Central memory CD8-positive, alpha-beta T cell (primary cell): ENCODE measurements at regions not wholly inside any gene's neighbourhood (a gene's known extent, or its start where the extent isn't known, plus 50 kb on each side); places are given as distances from the start of the nearest gene placed in this dataset.

Source experiments
- ATAC-seq: fragments of 150-1000 bp; cut with Tn5 transposase; replicated peaks from 2 replicates; pipeline ENCODE4 v1.10.0; 2022; ENCODE audit warnings: mild to moderate bottlenecking, moderate FRiP score, moderate number of reproducible peaks; ENCODE audit not compliant: poor library complexity, severe bottlenecking; ENCODE audit errors: extremely low read depth
- DNase-seq, 2 donors: peaks; one replicate each; pipeline ENCODE4 v3.0.0; 2021; ENCODE audit warnings: low spot score in 2 of 2
- H3K27ac Mint-ChIP-seq: one replicate; pipeline ENCODE4 v1.8.0; 2022; ENCODE audit warnings: low read depth, mild to moderate bottlenecking, moderate library complexity, mixed read lengths
- H3K27me3 Mint-ChIP-seq: one replicate; pipeline ENCODE4 v1.8.0; 2022; ENCODE audit warnings: mixed read lengths
- H3K36me3 Mint-ChIP-seq: one replicate; pipeline ENCODE4 v1.8.0; 2022; ENCODE audit warnings: mild to moderate bottlenecking, moderate library complexity, mixed read lengths; ENCODE audit not compliant: insufficient read depth
- H3K4me1 Mint-ChIP-seq: one replicate; pipeline ENCODE4 v1.8.0; 2022; ENCODE audit warnings: mixed read lengths
- H3K4me3 Mint-ChIP-seq: one replicate; pipeline ENCODE4 v1.8.0; 2022; ENCODE audit warnings: mild to moderate bottlenecking, moderate library complexity, mixed read lengths
- H3K9me3 Mint-ChIP-seq: one replicate; pipeline ENCODE4 v1.8.0; 2022; ENCODE audit warnings: mixed read lengths

- Mint-ChIP-seq H3K27me3 (no peaks in the 10 kb centered on the region), H3K4me3 (no peak overlapping the region), H3K4me1 (peaks cover 5% of the 10 kb centered on the region), H3K9me3 (no peaks in the 10 kb centered on the region), H3K27ac (no peak overlapping the region), H3K36me3 (peaks cover 2% of the 10 kb centered on the region)
- ATAC-seq (no peak), DNase-seq (no peak)
Measured at GRCh38 chr14:34014936-34015335, 64.1 kb upstream of the EGLN3 start.

DNA sequence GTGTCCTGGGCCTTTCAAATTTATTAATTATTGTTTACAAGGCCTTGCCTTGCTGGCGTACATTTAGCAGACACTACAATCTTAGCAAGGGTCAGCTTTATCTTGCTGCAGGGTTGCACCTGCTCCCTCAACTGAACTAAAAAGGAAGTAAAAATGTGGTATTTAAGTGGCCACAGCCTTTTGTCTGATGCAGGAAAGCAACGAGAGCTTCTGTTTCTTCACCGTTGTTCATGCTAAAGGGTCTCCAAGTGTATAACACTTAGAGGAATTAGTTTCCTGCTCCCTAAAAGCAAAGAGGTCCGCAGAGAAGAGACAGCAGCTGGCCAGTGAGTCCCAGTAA, 62.8 kb upstream of the EGLN3 start:
- ATAC-seq (no peak), DNase-seq (no peak)
- Mint-ChIP-seq H3K36me3 (no peaks in the 10 kb centered on the region), H3K27ac (no peak overlapping the region), H3K27me3 (no peaks in the 10 kb centered on the region), H3K9me3 (no peaks in the 10 kb centered on the region), H3K4me1 (no peaks in the 10 kb centered on the region), H3K4me3 (no peak overlapping the region)

- no peaks in the 10 kb centered on the region for H3K36me3 Mint-ChIP-seq
- no peaks in the 10 kb centered on the region for H3K9me3 Mint-ChIP-seq
- H3K4me3 Mint-ChIP-seq, result no peak overlapping the region
- ATAC-seq (no peak), DNase-seq (no peak)
- H3K4me1 Mint-ChIP-seq, result no peaks in the 10 kb centered on the region
- H3K27me3 Mint-ChIP-seq, result no peaks in the 10 kb centered on the region
- no peak overlapping the region for H3K27ac Mint-ChIP-seq
Measured at GRCh38 chr14:34012978-34013720, 62.3 kb upstream of the EGLN3 start.

DNA sequence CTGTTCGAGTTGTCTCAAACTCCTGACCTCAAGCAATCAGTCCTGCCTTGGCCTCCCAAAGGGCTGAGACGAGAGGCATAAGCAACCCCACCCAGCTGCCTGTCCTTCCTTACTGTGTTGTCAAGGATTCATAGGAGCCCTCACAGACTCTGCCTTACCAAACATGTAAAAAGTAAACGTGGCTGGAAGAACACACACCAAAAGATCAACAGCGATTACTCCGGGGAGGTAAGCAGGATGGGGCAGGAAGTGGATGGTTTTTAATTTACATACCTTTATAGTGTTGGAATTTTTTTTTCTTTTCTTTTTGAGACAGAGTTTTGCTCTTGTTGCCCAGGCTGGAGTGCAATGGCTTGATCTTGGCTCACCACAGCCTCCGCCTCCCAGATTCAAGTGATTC, 61.5 kb upstream of the EGLN3 start:
- H3K36me3 Mint-ChIP-seq, result no peaks in the 10 kb centered on the region
- H3K9me3 Mint-ChIP-seq, result no peaks in the 10 kb centered on the region
- H3K27me3 Mint-ChIP-seq, result no peaks in the 10 kb centered on the region
- H3K27ac Mint-ChIP-seq, result no peak overlapping the region
- no peaks in the 10 kb centered on the region for H3K4me1 Mint-ChIP-seq
- no peak for DNase-seq
- H3K4me3 Mint-ChIP-seq, result no peak overlapping the region
- no peak for ATAC-seq

GRCh38 chr14:34009956-34010355, 59.1 kb upstream of the EGLN3 start:
- DNase-seq (no peak), ATAC-seq (no peak)
- Mint-ChIP-seq H3K4me3 (no peak overlapping the region), H3K36me3 (no peaks in the 10 kb centered on the region), H3K27ac (no peak overlapping the region), H3K4me1 (no peaks in the 10 kb centered on the region), H3K27me3 (no peaks in the 10 kb centered on the region), H3K9me3 (no peaks in the 10 kb centered on the region)

DNA sequence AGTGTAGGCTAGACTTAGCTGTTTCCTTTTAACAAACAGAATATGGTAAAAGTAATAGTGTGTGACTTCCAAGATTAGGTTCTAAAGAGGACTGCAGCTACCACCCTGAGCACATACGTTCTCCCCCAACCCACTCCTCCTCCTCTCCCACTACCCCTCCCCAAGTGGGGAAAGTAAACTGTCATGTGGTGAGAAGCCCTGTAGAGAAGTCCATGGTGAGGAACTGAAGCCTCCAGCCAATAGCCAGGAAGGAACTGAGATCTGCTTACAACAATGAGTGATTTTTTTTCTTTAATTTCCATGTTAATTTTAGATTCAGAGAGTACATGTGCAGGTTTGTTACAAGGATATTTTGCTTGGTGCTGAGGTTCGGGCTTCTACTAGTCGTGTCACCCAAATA, 57.0 kb upstream of the EGLN3 start:
- H3K36me3 Mint-ChIP-seq, result no peaks in the 10 kb centered on the region
- no peaks in the 10 kb centered on the region for H3K27me3 Mint-ChIP-seq
- H3K9me3 Mint-ChIP-seq, result no peaks in the 10 kb centered on the region
- DNase-seq (no peak), ATAC-seq (no peak)
- no peak overlapping the region for H3K27ac Mint-ChIP-seq
- H3K4me1 Mint-ChIP-seq, result no peaks in the 10 kb centered on the region
- H3K4me3 Mint-ChIP-seq, result no peak overlapping the region

DNA sequence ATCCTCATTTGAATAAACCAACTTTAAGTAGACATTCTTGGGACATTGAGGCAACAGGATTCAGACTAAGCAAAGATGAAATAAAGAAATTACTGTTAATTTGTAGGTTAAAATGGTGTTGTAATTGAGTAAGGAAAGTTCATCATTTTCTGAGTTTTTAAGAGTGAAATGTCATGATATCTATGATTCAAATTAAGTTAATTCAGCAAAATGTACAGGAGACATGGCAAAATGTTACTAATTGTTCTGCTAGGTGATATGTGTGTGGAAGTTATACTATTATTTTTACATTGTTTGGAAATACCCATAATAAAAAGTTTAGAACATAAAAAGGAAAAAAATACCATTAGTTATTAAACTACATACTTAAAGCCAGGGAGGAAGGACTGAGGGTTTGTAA, 55.0 kb upstream of the EGLN3 start:
- ATAC-seq, result no peak
- H3K9me3 Mint-ChIP-seq, result no peaks in the 10 kb centered on the region
- no peak for DNase-seq
- H3K36me3 Mint-ChIP-seq, result no peaks in the 10 kb centered on the region
- H3K27ac Mint-ChIP-seq, result no peak overlapping the region
- no peak overlapping the region for H3K4me3 Mint-ChIP-seq
- H3K27me3 Mint-ChIP-seq, result no peaks in the 10 kb centered on the region
- H3K4me1 Mint-ChIP-seq, result no peaks in the 10 kb centered on the region

DNA sequence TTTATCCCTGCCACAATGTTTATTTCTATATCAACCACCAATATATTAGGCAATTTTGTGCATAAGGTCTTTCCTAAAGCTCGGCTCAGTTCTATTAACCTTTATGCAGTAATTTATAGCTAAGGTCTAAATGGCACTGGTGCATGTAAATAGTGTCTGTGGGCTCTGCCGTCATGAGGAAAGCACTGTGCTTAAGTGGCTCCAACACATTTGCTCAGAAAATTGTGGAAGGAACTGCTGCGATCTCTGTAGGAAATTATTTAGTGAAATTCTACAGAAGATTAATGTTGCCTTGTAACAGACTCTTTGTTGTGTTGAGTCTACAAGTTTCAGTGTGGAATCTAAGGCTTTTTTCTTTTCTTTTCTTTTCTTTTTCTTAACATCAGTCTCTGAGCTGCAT, 54.0 kb upstream of the EGLN3 start:
- no peak overlapping the region for H3K27ac Mint-ChIP-seq
- no peak for ATAC-seq
- H3K9me3 Mint-ChIP-seq, result peaks cover 5% of the 10 kb centered on the region
- H3K36me3 Mint-ChIP-seq, result no peaks in the 10 kb centered on the region
- H3K4me1 Mint-ChIP-seq, result no peaks in the 10 kb centered on the region
- no peak for DNase-seq
- H3K27me3 Mint-ChIP-seq, result no peaks in the 10 kb centered on the region
- H3K4me3 Mint-ChIP-seq, result no peak overlapping the region

GRCh38 chr14:34003691-34004090, 52.8 kb upstream of the EGLN3 start:
- Mint-ChIP-seq H3K36me3 (no peaks in the 10 kb centered on the region), H3K27me3 (no peaks in the 10 kb centered on the region), H3K9me3 (peaks cover 5% of the 10 kb centered on the region), H3K4me1 (no peaks in the 10 kb centered on the region), H3K4me3 (no peak overlapping the region), H3K27ac (no peak overlapping the region)
- ATAC-seq, result no peak
- DNase-seq, result no peak

DNA sequence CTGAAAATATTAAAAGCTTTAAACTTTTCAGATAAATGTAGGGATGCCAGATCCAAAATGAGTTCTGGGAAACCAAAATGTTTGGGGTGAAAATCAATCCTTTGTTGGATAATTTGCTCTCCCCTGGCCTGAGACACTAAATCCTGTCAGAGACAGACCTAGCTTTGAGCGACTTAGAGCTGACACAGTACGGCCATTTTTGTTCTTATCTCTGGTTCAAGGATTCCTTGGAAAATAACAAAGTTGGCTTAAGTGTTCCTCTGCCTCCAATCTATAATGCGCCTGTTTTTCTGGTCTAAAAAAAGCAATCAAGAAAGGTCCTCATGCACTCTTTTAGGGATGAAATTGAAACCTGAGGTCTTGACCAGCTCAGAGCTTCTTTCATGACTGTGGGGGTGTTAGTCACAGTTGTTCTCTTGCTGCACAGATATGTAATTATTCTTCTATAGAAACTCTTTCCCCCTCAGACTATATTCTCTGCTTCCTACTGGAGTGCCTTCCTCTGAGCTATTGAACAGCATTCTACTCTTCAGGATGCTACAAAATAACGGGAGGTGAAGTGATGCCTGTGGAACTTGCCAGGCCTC, 52.3 kb upstream of the EGLN3 start:
- H3K36me3 Mint-ChIP-seq, result no peaks in the 10 kb centered on the region
- no peak overlapping the region for H3K4me3 Mint-ChIP-seq
- no peaks in the 10 kb centered on the region for H3K27me3 Mint-ChIP-seq
- no peak overlapping the region for H3K27ac Mint-ChIP-seq
- ATAC-seq (no peak), DNase-seq (no peak)
- no peaks in the 10 kb centered on the region for H3K4me1 Mint-ChIP-seq
- peaks cover 5% of the 10 kb centered on the region for H3K9me3 Mint-ChIP-seq
